Mesothelial cell of epicardium (in vitro differentiated cells): ENCODE measurements at regions not wholly inside any gene's neighbourhood (a gene's known extent, or its start where the extent isn't known, plus 50 kb on each side); places are given as distances from the start of the nearest gene placed in this dataset.
"Not testable (repeated sequence)": the region's sequence is repeated elsewhere in the genome, so short reads cannot be mapped to it uniquely, and the experiment has no call there.

Experiments
- DNase-seq, 2 experiments: peaks; one replicate each; pipeline ENCODE4 v3.0.0; 2021; ENCODE audit warnings: low spot score in 2 of 2; ENCODE audit not compliant: unreplicated experiment in 2 of 2
- H3K27ac Mint-ChIP-seq: 2 replicates; pipeline ENCODE4 v1.8.0; 2021; ENCODE audit warnings: mixed read lengths
- H3K27me3 Mint-ChIP-seq: 2 replicates; pipeline ENCODE4 v1.8.0; 2021; ENCODE audit warnings: low read depth, mixed read lengths
- H3K36me3 Mint-ChIP-seq: 2 replicates; pipeline ENCODE4 v1.8.0; 2021; ENCODE audit warnings: mixed read lengths
- H3K4me1 Mint-ChIP-seq: 2 replicates; pipeline ENCODE4 v1.8.0; 2021; ENCODE audit warnings: mixed read lengths
- H3K4me3 Mint-ChIP-seq: 2 replicates; pipeline ENCODE4 v1.8.0; 2021; ENCODE audit warnings: mild to moderate bottlenecking, moderate library complexity, mixed read lengths
- H3K9me3 Mint-ChIP-seq: 2 replicates; pipeline ENCODE4 v1.8.0; 2021; ENCODE audit warnings: mixed read lengths
- TF ChIP-seq, protein P1 (sequence below): fragments of 200-600 bp; sonication (generic); IDR thresholded peaks from one replicate; pipeline ENCODE4 v1.5.0; 2021; ENCODE audit warnings: antibody characterized with exemption; ENCODE audit not compliant: unreplicated experiment

DNA sequence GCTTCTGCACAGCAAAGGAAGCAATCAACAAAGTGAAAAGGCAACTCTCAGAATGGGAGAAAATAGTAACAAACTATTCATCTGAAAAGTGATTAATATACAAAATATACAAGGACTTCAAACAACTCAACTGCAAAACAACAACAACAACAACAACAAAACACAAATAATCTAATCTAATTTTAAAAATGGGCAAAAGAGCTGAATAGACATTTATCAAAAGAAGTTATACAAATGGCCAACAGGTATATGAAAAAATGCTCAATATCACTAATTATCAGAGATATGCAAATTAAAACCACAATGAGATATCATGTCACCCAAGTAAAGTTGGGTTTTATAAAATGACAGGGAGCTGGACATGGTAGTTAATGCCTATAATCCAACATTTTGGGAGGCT is 602.8 kb upstream of the DIAPH2 start:
- Mint-ChIP-seq H3K9me3 (peaks cover 10% of the 10 kb centered on the region), H3K4me1 (no peaks in the 10 kb centered on the region), H3K27ac (no peak overlapping the region), H3K27me3 (no peaks in the 10 kb centered on the region), H3K36me3 (no peaks in the 10 kb centered on the region), H3K4me3 (no peak overlapping the region)
- no peak for DNase-seq
- TF ChIP-seq, protein P1, sequence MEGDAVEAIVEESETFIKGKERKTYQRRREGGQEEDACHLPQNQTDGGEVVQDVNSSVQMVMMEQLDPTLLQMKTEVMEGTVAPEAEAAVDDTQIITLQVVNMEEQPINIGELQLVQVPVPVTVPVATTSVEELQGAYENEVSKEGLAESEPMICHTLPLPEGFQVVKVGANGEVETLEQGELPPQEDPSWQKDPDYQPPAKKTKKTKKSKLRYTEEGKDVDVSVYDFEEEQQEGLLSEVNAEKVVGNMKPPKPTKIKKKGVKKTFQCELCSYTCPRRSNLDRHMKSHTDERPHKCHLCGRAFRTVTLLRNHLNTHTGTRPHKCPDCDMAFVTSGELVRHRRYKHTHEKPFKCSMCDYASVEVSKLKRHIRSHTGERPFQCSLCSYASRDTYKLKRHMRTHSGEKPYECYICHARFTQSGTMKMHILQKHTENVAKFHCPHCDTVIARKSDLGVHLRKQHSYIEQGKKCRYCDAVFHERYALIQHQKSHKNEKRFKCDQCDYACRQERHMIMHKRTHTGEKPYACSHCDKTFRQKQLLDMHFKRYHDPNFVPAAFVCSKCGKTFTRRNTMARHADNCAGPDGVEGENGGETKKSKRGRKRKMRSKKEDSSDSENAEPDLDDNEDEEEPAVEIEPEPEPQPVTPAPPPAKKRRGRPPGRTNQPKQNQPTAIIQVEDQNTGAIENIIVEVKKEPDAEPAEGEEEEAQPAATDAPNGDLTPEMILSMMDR, result no peak

DNA sequence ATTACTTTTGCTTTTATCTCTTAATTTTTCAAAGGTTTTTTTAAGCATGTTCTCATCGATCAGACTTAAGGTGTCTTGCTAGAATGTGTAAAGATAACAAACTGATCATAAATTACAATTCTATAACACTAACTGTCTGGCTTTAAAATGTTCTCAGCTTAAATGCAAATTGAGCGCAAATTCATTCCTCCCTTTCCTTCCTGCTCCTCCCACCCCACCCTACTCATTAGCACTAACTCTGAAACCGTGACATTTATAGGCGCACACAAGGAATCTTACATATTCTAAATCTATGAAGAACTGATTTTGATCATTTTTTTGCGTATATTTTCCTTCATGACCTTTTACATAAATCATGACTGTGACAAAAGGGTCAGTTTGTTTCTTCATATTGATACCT is 590.0 kb upstream of the DIAPH2 start:
- TF ChIP-seq, protein P1, result no peak
- H3K27me3 Mint-ChIP-seq, result no peaks in the 10 kb centered on the region
- no peak for DNase-seq
- H3K4me1 Mint-ChIP-seq, result peaks cover 8% of the 10 kb centered on the region
- H3K36me3 Mint-ChIP-seq, result no peaks in the 10 kb centered on the region
- H3K27ac Mint-ChIP-seq, result no peak overlapping the region
- H3K4me3 Mint-ChIP-seq, result no peak overlapping the region
- H3K9me3 Mint-ChIP-seq, result peaks cover 33% of the 10 kb centered on the region

DNA sequence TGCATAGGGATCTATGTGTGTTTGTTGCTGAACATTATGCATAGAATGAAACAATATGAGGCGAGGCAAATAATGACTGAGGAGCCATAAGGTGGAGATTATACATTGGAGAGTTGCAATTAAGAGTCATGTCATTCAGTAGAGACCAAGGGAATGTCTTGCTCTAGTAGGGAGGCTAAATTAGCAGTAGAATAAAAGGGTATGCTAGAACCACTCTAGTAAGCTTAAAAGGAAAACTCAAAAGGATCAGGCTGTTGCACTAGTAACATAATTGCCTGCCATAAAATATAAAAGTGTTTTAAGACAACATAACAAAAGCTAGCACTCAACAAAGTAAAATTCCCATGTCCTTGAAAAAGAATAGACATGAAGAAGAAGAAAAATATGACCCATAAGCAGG is 586.2 kb upstream of the DIAPH2 start:
- Mint-ChIP-seq H3K27ac (no peak overlapping the region), H3K36me3 (no peaks in the 10 kb centered on the region), H3K4me1 (peaks cover 8% of the 10 kb centered on the region), H3K4me3 (no peak overlapping the region), H3K9me3 (no peaks in the 10 kb centered on the region), H3K27me3 (no peaks in the 10 kb centered on the region)
- no peak for DNase-seq
- TF ChIP-seq, protein P1, result no peak

DNA sequence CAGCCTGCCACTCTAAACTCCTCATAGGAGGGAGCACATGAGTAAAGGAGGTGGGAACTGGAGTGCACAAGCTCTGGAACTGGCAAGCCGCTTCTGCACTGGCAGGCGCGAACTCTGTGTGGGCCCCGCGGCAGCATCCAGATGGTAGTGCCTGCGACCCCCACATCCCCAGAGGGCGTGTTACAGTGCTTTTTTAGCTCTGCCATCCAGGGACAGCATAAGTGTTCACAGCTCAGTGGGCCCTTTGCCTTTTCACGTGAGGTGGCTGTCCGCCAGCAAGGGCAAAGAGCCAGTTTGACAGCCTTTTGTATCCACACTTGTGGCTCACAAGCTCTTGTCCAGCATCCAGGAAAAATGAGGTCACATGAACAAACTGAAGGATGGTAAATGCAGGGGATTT is 581.6 kb upstream of the DIAPH2 start:
- DNase-seq, result no peak
- H3K4me1 Mint-ChIP-seq, result no peaks in the 10 kb centered on the region
- TF ChIP-seq, protein P1, result no peak
- H3K27me3 Mint-ChIP-seq, result no peaks in the 10 kb centered on the region
- H3K27ac Mint-ChIP-seq, result no peak overlapping the region
- no peaks in the 10 kb centered on the region for H3K9me3 Mint-ChIP-seq
- H3K4me3 Mint-ChIP-seq, result no peak overlapping the region
- no peaks in the 10 kb centered on the region for H3K36me3 Mint-ChIP-seq

DNA sequence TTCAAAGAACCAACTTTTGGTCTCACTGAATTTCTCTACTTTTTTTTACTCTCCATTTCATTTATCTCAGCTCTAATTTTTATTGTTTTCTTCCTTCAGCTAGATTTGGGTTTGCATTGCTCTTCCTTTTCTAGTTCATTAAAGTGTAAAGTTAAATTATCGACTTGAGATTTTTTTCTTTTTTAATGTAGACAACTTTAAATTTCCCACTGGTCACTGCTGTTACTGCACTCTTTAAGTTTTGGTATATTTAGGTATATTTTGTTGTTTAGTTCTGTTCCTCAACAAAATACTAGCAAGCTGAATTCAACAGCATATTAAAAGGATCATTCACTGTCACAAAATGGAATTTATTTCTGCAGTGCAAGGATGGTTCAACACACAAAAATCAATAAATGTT is 572.0 kb upstream of the DIAPH2 start:
- H3K9me3 Mint-ChIP-seq, result peaks cover 31% of the 10 kb centered on the region
- no peak overlapping the region for H3K4me3 Mint-ChIP-seq
- H3K27ac Mint-ChIP-seq, result no peak overlapping the region
- no peaks in the 10 kb centered on the region for H3K36me3 Mint-ChIP-seq
- TF ChIP-seq, protein P1, result peak; percentile 46
- H3K4me1 Mint-ChIP-seq, result no peaks in the 10 kb centered on the region
- no peaks in the 10 kb centered on the region for H3K27me3 Mint-ChIP-seq
- no peak for DNase-seq

DNA sequence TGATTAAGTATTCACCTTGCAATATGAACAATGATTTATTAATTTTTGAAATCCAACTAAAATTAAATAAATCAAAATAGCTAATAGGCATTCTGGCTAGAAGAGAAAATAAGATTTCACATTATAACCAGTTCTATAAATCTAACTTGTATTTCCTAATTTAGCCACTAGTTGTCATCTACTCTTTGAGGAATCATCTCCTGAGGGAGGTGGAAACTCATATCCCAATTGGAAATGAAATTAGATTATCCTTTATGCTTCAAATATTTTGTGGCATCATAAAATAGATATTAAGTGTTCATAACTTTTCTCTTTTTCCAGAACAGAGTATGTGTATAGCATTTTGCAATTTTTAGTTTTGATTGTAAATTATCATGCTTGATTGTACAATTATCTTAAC is 558.5 kb upstream of the DIAPH2 start:
- Mint-ChIP-seq H3K4me1 (no peaks in the 10 kb centered on the region), H3K9me3 (peaks cover 9% of the 10 kb centered on the region), H3K27me3 (no peaks in the 10 kb centered on the region), H3K27ac (no peak overlapping the region), H3K36me3 (no peaks in the 10 kb centered on the region), H3K4me3 (no peak overlapping the region)
- TF ChIP-seq, protein P1, result no peak
- no peak for DNase-seq

DNA sequence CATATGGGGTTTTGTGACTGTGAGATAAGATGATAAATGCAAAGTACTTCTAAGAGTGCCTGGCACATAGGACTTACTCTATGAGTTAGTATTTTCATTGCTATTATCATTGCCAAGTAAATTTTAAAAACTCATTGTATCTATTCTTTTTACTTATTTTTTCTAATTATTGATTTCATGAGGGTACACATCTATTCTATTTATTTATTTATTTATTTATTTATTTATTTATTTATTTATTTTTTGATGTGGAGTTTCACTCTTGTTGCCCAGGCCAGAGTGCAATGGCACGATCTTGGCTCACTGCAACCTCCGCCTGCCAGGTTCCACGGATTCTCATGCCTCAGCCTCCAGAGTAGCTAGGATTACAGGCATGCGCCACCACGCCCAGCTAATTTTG is 556.6 kb upstream of the DIAPH2 start:
- H3K4me1 Mint-ChIP-seq, H3K36me3 Mint-ChIP-seq, DNase-seq, H3K4me3 Mint-ChIP-seq, H3K9me3 Mint-ChIP-seq, H3K27ac Mint-ChIP-seq, H3K27me3 Mint-ChIP-seq: not testable (repeated sequence)
